HG02943 (cell line): ENCODE measurements at regions not wholly inside any gene's neighbourhood (a gene's known extent, or its start where the extent isn't known, plus 50 kb on each side); places are given as distances from the start of the nearest gene placed in this dataset.
"Not testable (repeated sequence)": the region's sequence is repeated elsewhere in the genome, so short reads cannot be mapped to it uniquely, and the experiment has no call there.

Experiments
- ATAC-seq: cut with Tn5 transposase; IDR thresholded peaks from one replicate; pipeline ENCODE4 v1.9.1; 2021; ENCODE audit warnings: mild to moderate bottlenecking, low read depth, moderate library complexity; ENCODE audit not compliant: unreplicated experiment

DNA sequence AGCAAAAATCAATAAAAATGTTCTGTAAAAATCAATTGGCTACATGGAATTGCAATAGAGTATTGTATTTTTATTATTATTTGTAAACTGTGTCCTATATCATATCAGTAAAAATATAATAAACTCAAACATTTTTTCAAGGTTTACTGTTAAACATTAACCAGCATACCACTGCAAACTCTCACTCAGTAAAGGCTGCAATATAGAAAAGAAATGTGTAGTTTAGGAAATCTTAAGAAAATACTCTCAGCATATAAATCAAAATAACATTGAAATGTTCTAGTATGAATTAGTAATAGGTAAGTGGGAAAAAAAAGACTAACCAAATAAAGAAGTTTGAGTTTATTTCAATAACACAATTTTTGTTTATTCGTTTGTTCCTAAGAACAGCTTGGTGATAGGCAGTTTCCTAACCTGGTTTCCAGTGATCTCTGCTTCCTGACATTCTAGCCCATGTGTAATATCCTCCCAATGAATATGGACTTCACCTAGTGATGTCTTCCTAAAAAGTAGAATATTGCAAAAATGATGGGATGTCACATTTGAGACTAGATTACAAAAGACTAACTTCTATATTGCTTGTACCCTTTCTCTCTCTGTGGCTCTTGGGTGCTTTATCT, 870.1 kb downstream of the BRINP3 start:
- no peak for ATAC-seq

- ATAC-seq: no peak
Observed at GRCh38 chr1:189609167-189609566, 868.5 kb downstream of the BRINP3 start.

DNA sequence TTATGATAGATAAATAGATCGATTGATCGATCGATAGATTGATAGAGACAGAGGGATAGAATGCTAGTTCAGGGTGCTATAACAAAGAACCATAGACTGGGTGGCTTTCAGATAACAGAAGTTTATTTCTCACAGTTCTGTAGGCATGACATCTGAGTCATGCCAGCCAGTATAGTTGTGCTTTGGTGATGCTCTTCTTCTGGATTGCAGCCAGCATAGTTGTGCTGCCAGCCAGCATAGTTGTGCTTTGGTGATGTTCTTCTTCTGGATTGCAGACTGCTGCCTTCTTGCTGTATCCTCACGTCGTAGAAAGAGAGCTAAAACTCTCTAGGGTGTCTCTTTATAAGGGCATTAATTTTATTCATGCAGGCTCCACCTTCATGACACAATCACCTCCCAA, 860.8 kb downstream of the BRINP3 start:
- no peak for ATAC-seq

DNA sequence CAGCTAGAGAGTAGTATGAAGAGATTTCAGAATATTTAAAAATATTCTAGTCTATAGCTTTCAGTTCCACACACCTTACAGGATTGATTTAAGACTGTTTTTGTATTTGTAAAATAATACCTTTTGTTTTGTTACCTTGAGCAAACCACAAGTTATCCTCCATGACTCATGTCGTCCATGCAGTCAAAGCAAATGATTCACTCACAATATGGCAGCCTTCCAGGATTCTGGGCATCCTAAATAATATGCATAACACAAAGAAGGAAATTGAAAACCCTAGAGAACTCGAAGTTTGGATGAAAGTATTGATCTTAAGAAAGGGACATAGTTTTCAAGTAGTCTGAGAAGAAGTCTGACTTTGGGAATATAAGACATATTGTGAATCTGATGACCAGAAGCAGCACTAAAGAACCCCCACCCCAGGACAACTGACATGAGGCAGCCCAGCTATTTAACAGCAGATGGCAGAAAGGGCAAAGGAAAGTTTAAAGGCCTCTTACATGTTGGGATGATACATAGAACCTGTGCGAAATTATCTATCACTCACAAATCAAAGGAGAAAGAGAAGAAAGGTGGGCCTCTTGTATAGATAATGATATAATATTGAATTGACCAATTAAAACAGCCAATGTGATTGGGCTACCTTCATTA, 857.9 kb downstream of the BRINP3 start:
- ATAC-seq: no peak

GRCh38 chr1:189620471-189620870, 857.2 kb downstream of the BRINP3 start:
- ATAC-seq: no peak

DNA sequence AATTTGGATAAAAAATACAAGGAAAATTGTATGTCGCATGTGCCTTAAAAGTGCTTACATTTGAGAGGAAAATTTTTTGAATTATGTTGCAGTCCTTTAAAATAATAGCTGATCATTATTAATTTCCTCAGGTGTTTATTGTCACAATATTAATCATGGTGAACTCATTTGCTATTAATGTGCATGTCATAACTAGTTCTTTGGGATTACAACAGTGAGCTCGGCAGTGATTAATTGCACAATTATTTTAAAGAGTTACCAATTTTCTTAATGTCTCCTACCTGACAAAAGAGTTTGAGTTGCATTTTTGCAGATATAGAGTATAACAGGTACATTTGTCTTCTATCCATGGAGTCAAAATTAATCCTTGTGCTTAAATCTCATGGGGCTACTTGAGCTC, 854.3 kb downstream of the BRINP3 start:
- no peak for ATAC-seq

GRCh38 chr1:189627427-189627826, 850.2 kb downstream of the BRINP3 start:
- no peak for ATAC-seq

GRCh38 chr1:189628857-189629256, 848.8 kb downstream of the BRINP3 start:
- ATAC-seq: no peak

GRCh38 chr1:189633658-189634057, 844.0 kb downstream of the BRINP3 start:
- no peak for ATAC-seq

DNA sequence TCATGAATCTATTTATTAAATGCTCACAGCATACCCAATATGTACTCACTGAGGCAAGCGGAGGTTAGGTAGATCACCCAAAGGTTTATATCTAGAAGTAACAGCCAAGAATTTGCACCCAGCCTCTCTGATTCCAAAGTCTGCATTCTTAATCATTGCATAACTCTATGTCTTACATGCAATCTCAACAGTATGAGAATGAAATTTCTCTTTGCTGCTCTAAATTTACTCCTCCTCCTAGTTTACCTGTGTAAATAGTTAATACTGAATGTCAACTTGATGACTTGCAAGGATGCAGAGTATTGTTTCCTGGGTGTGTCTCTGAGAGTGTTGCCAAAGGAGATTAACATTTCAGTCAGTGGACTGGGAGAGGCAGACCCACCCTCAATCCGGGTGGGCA, 840.6 kb downstream of the BRINP3 start:
- ATAC-seq: no peak

- ATAC-seq: not testable (repeated sequence)
Observed at GRCh38 chr1:189644156-189644555, 833.5 kb downstream of the BRINP3 start.

DNA sequence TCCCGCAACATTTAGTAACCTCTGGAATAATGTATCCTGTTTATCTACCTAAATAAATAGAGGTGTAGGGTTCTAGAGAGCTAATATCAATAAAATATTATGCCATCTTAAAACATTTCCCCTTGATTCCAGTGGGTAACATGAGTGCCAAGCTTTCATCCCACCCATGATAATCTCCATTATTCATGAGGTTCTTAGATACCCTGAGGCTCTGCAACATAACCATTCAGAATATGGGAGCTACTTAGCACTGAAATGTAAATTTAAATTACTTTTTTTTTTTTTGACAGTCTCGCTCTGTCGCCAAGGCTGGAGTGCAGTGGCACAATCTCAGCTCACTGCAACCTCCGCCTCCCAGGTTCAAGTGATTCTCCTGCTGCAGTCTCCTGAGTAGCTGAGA, 832.7 kb downstream of the BRINP3 start:
- no peak for ATAC-seq

GRCh38 chr1:189646066-189646465, 831.6 kb downstream of the BRINP3 start:
- ATAC-seq: no peak

- ATAC-seq: no peak
Observed at GRCh38 chr1:189654906-189655305, 822.8 kb downstream of the BRINP3 start.

- no peak for ATAC-seq
Observed at GRCh38 chr1:189656628-189657530, 820.8 kb downstream of the BRINP3 start.

DNA sequence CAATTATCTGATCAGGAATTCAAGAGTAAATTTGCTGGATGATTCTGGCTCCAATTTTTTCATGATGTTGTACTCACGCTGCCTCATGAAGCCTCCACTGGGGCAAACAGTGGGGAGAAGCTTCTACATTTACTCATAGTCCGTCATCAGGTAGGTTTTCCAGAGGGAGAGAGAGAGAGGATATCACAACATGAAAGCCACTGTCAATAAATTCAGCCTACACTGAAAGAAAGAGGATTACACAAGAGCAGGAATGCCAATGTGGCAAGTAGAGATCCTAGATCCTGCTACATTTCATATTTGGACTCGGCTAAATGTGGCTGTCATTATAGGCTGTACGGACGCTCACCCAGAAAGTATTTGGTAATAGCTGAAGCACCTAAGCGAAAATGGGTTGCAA, 819.9 kb downstream of the BRINP3 start:
- ATAC-seq: no peak

DNA sequence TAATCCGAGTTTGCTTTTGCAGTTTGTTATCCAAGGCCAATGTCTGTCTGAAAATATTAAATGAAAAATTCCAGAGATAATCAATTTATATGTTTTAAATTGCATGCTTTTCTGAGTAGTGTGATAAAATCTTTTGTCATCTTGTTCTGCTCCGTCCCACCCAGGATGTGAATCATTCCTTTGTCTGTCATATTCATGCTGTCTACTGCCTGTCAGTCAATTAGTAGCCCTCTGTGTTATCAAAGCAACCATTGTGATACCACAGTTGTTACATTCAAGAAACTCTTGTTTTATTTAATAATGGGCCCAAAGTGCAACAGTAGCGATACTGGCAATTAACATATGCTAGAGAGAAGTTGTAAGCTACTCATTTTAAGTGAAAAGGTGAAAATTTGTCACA, 819.3 kb downstream of the BRINP3 start:
- no peak for ATAC-seq

- no peak for ATAC-seq
Observed at GRCh38 chr1:189659731-189660130, 817.9 kb downstream of the BRINP3 start.

GRCh38 chr1:189662190-189662589, 815.5 kb downstream of the BRINP3 start:
- no peak for ATAC-seq

GRCh38 chr1:189669846-189670245, 807.8 kb downstream of the BRINP3 start:
- no peak for ATAC-seq

- ATAC-seq: no peak
Observed at GRCh38 chr1:189673217-189673616, 804.4 kb downstream of the BRINP3 start.
